Femur (tissue), 1 donor: ENCODE measurements at regions not wholly inside any gene's neighbourhood (a gene's known extent, or its start where the extent isn't known, plus 50 kb on each side); places are given as distances from the start of the nearest gene placed in this dataset.

Source experiments
- DNase-seq: peaks from one replicate; pipeline ENCODE4 v3.0.0-alpha.2; 2017

DNA sequence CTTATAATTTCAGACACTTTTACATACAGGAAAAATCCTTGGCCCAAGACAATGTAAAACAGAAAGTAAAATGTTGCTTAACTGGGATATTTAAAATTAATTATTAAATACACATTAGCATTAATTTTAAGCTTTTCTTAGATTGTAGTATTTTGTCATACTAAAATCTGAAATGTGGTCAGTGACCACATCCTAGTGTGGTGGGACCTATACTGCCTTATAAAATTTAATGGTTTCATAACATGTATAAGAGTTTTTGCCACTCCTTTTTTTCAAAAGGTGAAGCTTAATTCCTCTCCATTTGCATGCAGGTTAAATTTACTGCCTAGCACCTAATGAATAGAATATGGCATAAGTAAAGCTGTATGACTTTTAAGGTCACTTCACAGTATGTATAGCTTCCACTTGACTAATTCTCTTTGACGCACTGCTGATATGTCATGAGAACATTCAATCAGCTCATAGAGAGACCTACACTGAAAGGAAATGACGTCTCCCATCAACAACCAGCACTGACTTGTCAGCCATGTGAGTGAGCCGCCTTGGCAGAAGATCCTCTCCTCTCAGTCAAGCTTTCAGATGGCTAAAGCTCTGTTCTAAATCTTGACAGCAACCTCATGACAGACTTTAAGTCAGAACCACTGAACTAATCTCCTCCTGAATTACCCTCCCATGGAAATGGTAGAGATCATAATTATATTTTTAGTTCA, 847.8 kb downstream of the SI start:
- DNase-seq, result no peak

DNA sequence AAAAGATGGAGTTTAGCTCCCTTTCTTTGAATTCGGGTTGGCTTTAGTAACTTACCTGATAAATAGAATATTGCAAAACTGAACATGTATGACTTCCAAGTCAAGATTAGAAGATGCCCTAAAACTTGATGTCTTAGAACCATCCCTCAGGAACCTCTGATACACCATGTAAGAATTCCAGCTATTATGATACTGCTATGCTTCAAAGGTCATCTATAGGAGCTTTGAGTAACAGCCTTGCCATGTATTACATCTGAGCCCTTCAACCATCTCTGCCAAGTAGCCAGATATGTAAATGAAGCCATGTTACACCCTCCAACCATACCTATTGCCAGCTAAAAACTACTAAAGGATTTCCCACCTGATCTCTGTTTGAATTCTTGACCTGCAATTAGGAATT, 854.2 kb downstream of the SI start:
- DNase-seq, result no peak

DNA sequence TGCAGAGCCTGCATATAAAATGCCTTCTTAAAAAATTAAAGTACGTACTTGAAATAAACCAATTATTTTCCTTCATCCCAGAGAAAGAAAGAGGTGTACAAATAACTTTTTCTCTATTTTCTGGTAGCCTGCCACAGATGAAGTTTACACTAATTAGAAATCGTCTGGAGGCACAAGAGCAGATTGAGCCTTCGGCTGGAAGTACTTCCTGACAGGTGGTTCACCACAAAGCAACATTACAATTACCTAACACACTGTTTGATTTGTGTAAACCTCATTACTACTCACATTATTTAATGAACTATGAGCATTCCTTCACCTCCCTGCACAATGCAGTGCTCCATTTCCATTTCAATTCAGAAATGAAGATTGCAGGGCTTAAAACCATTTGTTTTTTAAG, 856.1 kb downstream of the SI start:
- no peak for DNase-seq

DNA sequence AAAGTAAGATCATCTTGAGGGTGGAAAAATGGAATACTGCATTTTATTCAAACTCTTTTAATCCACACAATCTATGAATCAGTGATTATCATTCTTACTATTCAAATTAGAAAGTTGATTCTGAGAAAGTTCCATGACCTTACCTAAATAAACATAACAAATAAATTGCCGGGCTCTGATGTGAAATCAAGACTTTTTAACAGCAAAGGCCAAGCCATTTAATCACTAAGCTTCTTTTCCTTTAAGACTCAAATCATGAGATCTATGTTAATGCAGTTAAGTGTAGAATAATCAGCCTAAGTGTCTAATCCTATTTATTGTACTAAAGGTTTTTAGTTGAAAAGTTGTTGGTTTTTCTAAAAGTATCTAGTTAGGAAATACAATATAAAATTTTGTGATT, 857.0 kb downstream of the SI start:
- DNase-seq, result no peak

- DNase-seq, result no peak
Observed at GRCh38 chr3:164209363-164209762, 868.9 kb downstream of the SI start.

DNA sequence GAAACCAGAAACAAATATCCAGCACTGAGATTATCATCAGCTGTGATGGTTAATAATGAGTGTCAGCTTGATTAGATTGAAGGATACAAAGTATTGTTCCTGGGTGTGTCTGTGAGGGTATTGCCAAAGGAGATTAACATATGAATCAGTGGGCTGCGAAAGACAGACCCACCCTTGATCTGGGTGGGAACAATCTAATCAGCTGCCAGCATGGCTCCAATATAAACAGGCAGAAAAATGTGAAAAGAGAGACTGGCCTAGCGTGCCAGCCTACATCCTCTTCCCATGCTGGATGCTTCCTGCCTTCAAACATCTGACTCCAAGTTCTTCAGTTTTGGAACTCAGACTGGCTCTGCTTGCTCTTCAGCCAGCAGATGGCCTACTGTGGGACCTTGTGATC, 869.5 kb downstream of the SI start:
- DNase-seq, result no peak

GRCh38 chr3:164208048-164208447, 870.2 kb downstream of the SI start:
- DNase-seq, result no peak

DNA sequence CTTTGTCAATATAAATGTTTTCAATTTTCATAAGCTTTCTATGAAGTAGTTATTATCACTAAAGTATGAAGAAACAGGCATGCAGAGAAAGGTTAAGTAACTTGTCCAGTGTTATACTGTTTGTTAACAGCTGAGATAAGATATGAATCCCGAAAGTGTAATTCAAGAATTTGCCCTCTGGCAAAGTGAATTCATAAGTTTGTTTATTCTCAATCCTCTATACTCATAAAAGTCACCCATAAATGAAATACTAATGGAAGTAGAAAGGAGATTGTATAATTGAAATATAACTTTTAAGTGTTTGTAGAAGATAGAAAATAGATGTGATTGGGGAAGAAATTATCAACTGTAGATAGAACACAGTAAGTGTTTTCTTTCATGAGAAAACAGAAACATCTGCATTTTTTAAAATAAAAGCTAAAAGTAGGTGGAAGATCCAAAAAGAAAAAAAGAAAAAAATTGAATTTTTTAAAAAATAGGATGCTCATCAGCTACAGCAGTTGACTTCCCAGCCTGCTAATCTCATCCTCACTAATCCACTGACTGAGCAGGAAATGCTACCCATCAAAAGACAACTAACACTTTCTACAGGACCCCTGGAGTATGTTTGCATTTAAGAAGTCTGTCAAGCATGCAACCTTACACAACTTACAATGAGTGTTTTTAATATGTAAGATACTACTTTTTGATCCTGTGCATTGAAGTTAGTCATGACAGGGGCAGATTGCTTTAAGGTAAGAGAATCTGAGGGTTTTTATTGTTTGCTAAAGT, 878.1 kb downstream of the SI start:
- DNase-seq, result no peak

DNA sequence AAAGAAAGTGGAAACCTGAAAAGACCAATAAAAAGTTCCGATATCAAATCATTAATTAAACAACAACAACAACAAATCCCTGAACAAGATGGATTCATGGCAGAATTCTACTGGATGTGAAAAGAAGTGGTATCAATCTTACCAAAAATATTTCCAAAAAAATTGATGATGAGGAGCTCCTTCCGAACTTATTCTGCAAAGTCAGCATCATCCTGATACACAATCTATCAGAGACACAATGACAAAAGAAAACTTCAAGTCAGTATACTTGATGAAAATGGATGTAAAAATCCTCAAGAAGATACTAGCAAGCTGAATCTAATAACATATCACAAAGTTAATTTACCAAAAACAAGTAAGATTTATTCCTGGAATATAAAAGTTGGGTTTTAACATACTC, 881.8 kb downstream of the SI start:
- DNase-seq, result no peak

GRCh38 chr3:164194842-164195241, 883.5 kb downstream of the SI start:
- no peak for DNase-seq

DNA sequence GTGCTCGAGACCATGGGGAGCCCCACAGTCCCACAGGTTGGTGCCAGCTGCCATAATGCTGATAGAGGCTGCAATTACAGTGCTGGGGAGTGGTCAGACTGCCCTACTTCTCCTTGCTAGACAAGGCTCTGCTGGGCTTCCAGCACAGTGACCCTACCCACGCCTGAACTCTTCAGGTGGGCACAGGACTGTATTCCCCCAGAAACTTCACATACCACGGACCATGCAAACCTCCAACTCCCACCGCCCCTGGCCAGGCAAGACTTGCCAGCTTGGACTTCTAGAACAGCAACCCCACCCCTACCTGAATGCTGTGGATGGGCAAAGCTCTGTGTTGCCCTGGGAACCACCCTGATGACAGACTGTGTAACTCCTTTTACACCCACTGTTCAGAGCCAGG, 885.3 kb downstream of the SI start:
- DNase-seq, result no peak

DNA sequence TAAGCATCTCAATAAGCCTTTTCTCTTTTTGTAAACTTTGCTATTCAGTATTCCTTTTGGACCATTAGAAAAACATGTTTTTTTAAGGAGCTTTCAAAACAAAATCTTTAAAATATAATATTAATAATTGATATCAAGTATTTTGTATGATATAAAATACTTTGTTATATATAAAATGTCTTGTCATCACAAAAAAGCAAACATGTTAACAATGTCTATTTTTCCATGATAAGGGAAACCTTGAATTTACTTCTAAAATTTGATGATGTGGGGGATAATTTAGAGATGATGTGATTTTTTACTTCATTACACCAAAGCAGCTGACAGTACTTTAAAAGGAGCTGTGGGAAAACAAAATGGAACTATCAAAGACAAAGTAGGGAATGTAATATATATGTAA, 887.7 kb downstream of the SI start:
- no peak for DNase-seq

DNA sequence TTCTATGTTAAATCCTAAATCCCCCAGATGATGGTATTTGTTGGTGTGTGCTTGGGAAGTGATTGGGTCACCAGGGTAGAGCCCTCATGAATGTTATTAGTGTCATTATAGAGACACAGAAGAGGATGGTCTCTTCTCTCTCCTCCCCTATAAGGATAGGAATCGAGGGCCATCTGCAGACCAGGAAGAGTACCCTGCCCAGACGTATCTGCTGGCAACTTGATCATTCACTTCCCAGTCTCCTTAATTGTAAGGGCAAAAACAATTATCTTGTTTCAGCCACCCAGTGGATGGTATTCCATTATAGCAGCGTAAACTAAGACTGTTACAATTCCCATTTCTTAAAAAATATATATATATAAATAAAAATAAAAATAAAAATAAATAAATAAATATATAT, 892.2 kb downstream of the SI start:
- DNase-seq, result no peak

DNA sequence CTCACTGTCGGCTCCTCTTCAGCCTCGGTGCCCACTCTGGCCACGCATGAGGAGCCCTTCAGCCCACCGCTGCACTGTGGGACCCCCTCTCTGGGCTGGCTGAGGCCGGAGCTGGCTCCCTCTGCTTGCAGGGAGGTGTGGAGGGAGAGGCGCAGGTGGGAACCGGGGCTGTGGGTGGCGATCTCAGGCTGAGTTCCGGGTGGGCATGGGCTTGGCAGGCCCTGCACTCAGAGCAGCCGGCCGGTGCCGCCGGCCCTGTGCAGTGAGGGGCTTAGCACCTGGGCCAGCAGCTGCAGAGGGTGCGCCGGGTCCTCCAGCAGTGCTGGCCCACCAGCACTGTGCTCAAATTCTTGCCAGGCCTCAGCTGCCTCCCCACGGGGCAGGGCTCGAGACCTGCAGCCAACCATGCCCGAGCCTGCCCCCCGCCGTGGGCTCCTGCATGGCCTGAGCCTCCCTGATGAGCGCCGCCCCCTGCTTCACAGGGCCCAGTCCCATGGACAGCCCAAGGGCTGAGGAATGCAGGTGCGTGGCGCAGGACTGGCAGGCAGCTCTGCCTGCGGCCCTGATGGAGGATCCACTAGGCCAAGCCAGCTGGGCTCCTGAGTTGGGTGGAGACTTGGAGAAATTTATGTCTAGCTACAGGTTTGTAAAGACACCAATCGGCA, 899.1 kb downstream of the SI start:
- no peak for DNase-seq

DNA sequence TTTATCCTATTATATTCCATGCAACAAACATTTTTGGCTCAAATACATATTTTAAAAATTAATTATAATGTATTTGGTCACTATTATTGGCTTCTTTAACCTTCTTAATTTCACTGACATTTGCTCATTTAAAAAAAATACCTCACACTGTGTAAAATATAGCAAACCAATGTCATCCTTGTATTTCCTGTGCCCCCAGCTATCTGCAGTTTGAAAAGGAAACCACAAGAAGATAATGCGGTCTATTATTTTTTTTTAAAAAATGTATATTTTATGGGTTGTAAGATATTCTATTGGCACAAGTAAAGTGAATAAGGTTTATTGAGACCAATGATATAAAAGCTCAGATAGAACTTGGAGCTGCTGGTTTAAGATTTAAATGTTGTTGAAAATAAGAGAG, 904.2 kb downstream of the SI start:
- no peak for DNase-seq

DNA sequence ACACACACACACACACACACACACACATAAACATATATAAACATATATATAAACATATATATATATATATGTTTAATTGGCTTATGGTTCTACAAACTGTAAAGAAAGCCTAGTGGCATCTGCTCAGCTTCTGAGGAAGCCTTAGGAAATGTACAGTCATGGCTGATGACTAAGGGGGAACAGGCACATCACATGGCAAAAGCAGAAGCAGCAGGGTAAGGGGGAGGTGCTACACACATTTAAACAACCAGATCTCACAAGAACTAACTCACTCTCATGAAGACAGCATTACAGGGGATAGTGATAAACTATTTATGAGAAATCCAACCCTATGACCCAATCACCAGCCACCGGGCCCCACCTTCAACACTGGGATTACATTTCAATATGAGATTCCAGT, 922.9 kb downstream of the SI start:
- DNase-seq, result no peak

GRCh38 chr3:164144824-164145223, 933.5 kb downstream of the SI start:
- no peak for DNase-seq

- DNase-seq, result no peak
Observed at GRCh38 chr3:164132878-164133277, 945.4 kb downstream of the SI start.

DNA sequence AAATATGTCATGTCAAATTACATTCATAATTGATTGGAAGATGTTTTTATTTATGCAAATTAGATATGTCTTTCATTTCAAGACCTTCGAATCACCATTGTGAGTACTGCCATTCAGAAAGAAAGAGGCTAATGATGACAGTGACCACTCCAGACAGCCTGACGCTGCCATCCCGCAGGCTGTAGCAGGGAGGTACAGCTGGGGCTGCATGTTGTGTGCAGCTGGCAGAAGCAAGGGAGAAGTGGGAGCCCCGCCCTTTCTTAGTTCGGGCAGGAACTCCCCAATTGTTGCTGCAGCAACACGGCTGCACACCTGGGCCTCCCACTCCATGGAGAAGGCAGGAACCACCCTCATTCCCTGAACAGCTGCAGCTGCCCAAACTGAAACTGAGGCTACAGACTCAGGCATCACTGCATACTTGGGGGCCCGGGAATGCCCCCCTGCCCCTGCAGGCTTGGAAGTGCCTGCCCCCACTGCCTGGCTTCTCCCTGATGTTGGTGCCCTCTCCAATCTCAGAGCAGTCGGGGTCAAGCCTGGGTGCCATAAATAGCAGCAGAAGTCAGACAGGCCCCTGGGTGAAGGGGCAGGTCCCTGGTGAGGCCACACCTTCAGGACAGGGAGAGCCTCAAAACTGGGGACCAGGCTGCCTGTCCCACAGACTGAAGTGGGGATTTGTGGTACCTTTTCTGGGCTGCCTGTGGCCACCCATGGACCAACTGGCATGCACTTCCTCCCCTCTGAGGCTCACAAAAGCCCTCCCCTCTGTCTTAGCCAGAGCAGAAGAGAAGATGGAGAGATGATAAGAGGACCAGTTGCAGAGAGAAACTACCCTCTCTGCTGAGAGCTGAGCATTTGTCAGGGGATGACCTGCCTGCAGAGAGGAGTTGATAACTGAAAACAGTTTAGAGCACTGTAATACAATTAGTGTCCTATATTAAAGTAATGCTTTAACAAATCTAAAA, 964.6 kb downstream of the SI start:
- no peak for DNase-seq

DNA sequence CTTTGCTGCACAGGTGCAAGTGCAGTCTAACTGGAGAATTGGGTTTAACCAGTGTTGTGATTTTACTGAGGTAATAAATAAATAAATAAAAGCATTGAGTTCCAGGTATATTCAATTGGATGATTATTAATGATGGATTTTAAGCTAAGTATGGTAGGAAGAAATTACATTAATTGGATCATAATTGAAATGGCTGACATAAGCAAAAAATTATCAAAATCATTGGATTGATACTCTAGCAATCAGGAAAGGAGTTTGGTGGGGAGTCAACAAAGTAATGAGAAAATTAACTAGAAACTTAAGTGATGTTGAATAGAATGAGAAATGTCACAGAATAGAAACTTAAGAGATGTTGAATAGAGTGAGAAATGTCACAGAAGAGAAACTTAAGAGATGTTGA, 981.9 kb downstream of the SI start:
- DNase-seq, result no peak

DNA sequence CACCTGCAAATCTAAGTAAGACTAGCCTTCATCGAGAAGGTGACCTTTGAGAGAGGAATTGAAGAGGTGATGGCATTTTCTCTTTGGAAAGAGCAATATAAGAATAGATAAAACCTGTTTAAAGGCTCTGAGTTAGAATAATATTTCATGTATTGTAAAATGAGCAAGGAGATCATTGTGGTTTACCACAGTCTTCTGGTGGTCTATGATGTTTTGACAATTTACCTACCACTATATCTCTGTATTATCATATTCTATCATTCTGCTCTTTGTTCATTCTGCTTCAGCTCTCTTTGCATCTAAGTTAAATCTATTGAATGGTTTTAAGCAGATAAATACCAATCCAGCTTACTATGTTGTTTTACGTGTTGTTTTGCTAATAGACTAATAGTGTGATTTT, 982.3 kb downstream of the SI start:
- DNase-seq, result no peak

- DNase-seq, result no peak
Observed at GRCh38 chr3:164095279-164095678, 983.0 kb downstream of the SI start.

DNA sequence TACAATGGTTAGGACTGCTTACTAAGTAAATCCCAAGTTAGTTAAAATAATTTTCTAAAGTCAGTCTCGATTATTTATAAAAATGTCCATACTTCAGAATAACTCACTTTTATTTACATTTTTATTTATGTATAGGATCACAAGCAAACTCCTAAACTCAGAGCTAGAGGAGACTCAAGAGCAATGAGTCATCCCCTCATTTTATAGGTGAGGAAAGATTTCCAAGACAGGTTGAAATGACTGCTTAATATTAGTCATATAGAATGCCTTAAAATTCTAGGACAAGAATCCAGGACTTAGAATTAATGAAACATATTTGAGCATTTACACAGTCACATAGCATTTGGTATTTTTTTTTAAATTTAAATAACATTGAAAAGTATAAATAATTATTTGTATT, 983.8 kb downstream of the SI start:
- DNase-seq, result no peak
